ENCODE measurements at regions not wholly inside any gene's neighbourhood (a gene's known extent, or its start where the extent isn't known, plus 50 kb on each side); places are given as distances from the start of the nearest gene placed in this dataset.

- H3K27me3 ChIP-seq (replicated peaks; ENCODE audit: insufficient read depth): no peaks in the 10 kb centered on the region
- ATAC-seq (ENCODE audit: insufficient number of reproducible peaks, low FRiP score, low read depth) (no peak), DNase-seq (ENCODE audit: low spot score) (no peak)
- H3K4me3 ChIP-seq: no peak overlapping the region
- no peaks in the 10 kb centered on the region for H3K9me3 ChIP-seq
- H3K4me1 ChIP-seq (ENCODE audit: control insufficient read depth in 1 of 2, low read depth in 2 of 2): no peaks in the 10 kb centered on the region
- H3K27ac ChIP-seq: no peak overlapping the region
- no peaks in the 10 kb centered on the region for H3K36me3 ChIP-seq
- no peak for TF ChIP-seq CTCF (IDR thresholded peaks at IDR 0.05)
These were observed 108.9 kb upstream of the PCBD1 start for GRCh38 chr10:70997236-70997635.

- no peak for TF ChIP-seq CTCF (IDR thresholded peaks at IDR 0.05)
- Histone ChIP-seq H3K4me3 (no peak overlapping the region), H3K27me3 (replicated peaks; ENCODE audit: insufficient read depth) (no peaks in the 10 kb centered on the region), H3K27ac (no peak overlapping the region), H3K9me3 (no peaks in the 10 kb centered on the region), H3K36me3 (no peaks in the 10 kb centered on the region), H3K4me1 (ENCODE audit: control insufficient read depth in 1 of 2, low read depth in 2 of 2) (no peaks in the 10 kb centered on the region)
- ATAC-seq (ENCODE audit: insufficient number of reproducible peaks, low FRiP score, low read depth) (no peak), DNase-seq (ENCODE audit: low spot score) (no peak)
These were observed 109.7 kb upstream of the PCBD1 start for GRCh38 chr10:70998086-70998485.

- ATAC-seq (ENCODE audit: insufficient number of reproducible peaks, low FRiP score, low read depth): no peak
These were observed 113.1 kb upstream of the PCBD1 start for GRCh38 chr10:71001470-71001869.

GRCh38 chr10:71004176-71005075 is 116.1 kb upstream of the PCBD1 start:
- ATAC-seq (ENCODE audit: insufficient number of reproducible peaks, low FRiP score, low read depth) (no peak), DNase-seq (ENCODE audit: low spot score) (no peak)
- Histone ChIP-seq H3K4me3 (no peak overlapping the region), H3K27me3 (replicated peaks; ENCODE audit: insufficient read depth) (no peaks in the 10 kb centered on the region), H3K9me3 (no peaks in the 10 kb centered on the region), H3K27ac (no peak overlapping the region), H3K36me3 (no peaks in the 10 kb centered on the region), H3K4me1 (ENCODE audit: control insufficient read depth in 1 of 2, low read depth in 2 of 2) (no peaks in the 10 kb centered on the region)
- TF ChIP-seq CTCF (IDR thresholded peaks at IDR 0.05): no peak

More at GRCh38 chr10:71001470-71001869, 113.1 kb upstream of the PCBD1 start:
- TF ChIP-seq CTCF (IDR thresholded peaks at IDR 0.05): no peak
- no peaks in the 10 kb centered on the region for H3K27me3 ChIP-seq (replicated peaks; ENCODE audit: insufficient read depth)
- H3K4me3 ChIP-seq: no peak overlapping the region
- H3K27ac ChIP-seq: no peak overlapping the region
- no peak for DNase-seq (ENCODE audit: low spot score)
- H3K9me3 ChIP-seq: no peaks in the 10 kb centered on the region
- H3K4me1 ChIP-seq (ENCODE audit: control insufficient read depth in 1 of 2, low read depth in 2 of 2): no peaks in the 10 kb centered on the region
- H3K36me3 ChIP-seq: no peaks in the 10 kb centered on the region

GRCh38 chr10:71005337-71006305 is 117.3 kb upstream of the PCBD1 start:
- no peak for DNase-seq (ENCODE audit: low spot score)
- no peak for ATAC-seq (ENCODE audit: insufficient number of reproducible peaks, low FRiP score, low read depth)

More at GRCh38 chr10:71005337-71006305, 117.3 kb upstream of the PCBD1 start:
- Histone ChIP-seq H3K36me3 (no peaks in the 10 kb centered on the region), H3K9me3 (no peaks in the 10 kb centered on the region), H3K4me1 (ENCODE audit: control insufficient read depth in 1 of 2, low read depth in 2 of 2) (no peaks in the 10 kb centered on the region), H3K27me3 (replicated peaks; ENCODE audit: insufficient read depth) (no peaks in the 10 kb centered on the region), H3K27ac (no peak overlapping the region), H3K4me3 (no peak overlapping the region)
- no peak for TF ChIP-seq CTCF (IDR thresholded peaks at IDR 0.05)

Measured in thoracic aorta (tissue), 2 donors.